HepG2 (cell line): ENCODE measurements at regions not wholly inside any gene's neighbourhood (a gene's known extent, or its start where the extent isn't known, plus 50 kb on each side); places are given as distances from the start of the nearest gene placed in this dataset.

Source experiments
- ATAC-seq: fragments of 200-7000 bp; cut with Tn5 transposase; 3 replicates; pipeline ENCODE4 v1.9.1; 2020; ENCODE audit warnings: mild to moderate bottlenecking, moderate library complexity
- BruUV-seq: library from RNA; stranded (reverse); fragments of 400-500 nt; replicated peaks from 2 replicates; lab custom pipeline; 2021; lab: Mats Ljungman, UMichigan
- CTCF ChIA-PET: fragments of 300-600 bp; formaldehyde crosslinking; extraction: SDS; loops from one replicate; lab custom pipeline; 2021; ENCODE audit warnings: low total read pairs, inconsistent platforms, low intra/inter-chr PET ratio; lab: Yijun Ruan, JAX
- POLR2A ChIA-PET: fragments of 350-600 bp; sonication (Branson Sonifier 250); formaldehyde crosslinking; loops from one replicate; lab custom pipeline; 2020; ENCODE audit warnings: antibody characterized with exemption, inconsistent platforms; lab: Yijun Ruan, JAX
- DNase-seq: peaks from one replicate; pipeline ENCODE4 v3.0.0-alpha.2; 2015; ENCODE audit warnings: low spot score
- FAIRE-seq: peaks from 3 replicates; lab custom pipeline; 2011; peaks lifted over from hg19 to GRCh38; lab: Jason Lieb, UNC
- H2AFZ ChIP-seq: one replicate; pipeline ENCODE4 v1.6.1; 2011; ENCODE audit warnings: low read length, inconsistent platforms
- H3K27ac ChIP-seq: fragments of 300-600 bp; 3 replicates; pipeline ENCODE4 v1.8.0; 2011; ENCODE audit warnings: mixed run types, mild to moderate bottlenecking, mixed read lengths, low read length, inconsistent platforms; ENCODE audit not compliant: insufficient read depth; ENCODE audit errors: extremely low read length
- H3K27me3 ChIP-seq, 2 experiments: fragments of 200-600 bp in 1 of 2; 2 replicates in 1 of 2; 3 replicates in 1 of 2; pipeline versions ENCODE4 v1.6.0 to v1.8.0; 2011; ENCODE audit warnings: low read length in 2 of 2, mild to moderate bottlenecking in 2 of 2, moderate library complexity in 2 of 2, inconsistent platforms in 1 of 2; ENCODE audit not compliant: insufficient read depth in 2 of 2, control insufficient read depth in 1 of 2
- H3K36me3 ChIP-seq, 2 experiments: fragments of 200-600 bp in 1 of 2; replicated peaks in 1 of 2; 2 replicates in 1 of 2; 3 replicates in 1 of 2; pipeline versions ENCODE4 v1.5.1 to v1.8.0; 2011; ENCODE audit warnings: low read length in 2 of 2, inconsistent platforms in 1 of 2; ENCODE audit not compliant: insufficient read depth in 2 of 2, control insufficient read depth in 1 of 2
- H3K4me1 ChIP-seq: 2 replicates; pipeline ENCODE4 v1.5.1; 2012; ENCODE audit warnings: low read length, inconsistent platforms; ENCODE audit not compliant: insufficient read depth
- H3K4me2 ChIP-seq: 2 replicates; pipeline ENCODE4 v1.6.0; 2011; ENCODE audit warnings: low read depth, low read length, inconsistent platforms
- H3K4me3 ChIP-seq, 3 experiments: fragments of 200-600 bp in 1 of 3; sonication (generic), shearing (Covaris generic) in 1 of 3; replicated peaks in 1 of 3; 2 replicates each; pipeline ENCODE4 v1.5.1; 2011 to 2016; ENCODE audit warnings: low read length in 3 of 3, inconsistent platforms in 2 of 3, low read depth in 2 of 3, mild to moderate bottlenecking in 2 of 3, control low read depth in 1 of 3, mixed read lengths in 1 of 3; ENCODE audit not compliant: insufficient read depth in 1 of 3
- H3K79me2 ChIP-seq: one replicate; pipeline ENCODE4 v1.6.1; 2011; ENCODE audit warnings: low read length, inconsistent platforms; ENCODE audit not compliant: insufficient read depth
- H3K9ac ChIP-seq: 2 replicates; pipeline ENCODE4 v1.6.0; 2011; ENCODE audit warnings: mild to moderate bottlenecking, low read depth, low read length, inconsistent platforms; ENCODE audit not compliant: insufficient read depth
- H3K9me3 ChIP-seq: 2 replicates; pipeline ENCODE4 v1.5.1; 2012; ENCODE audit warnings: mild to moderate bottlenecking, low read length
- H4K20me1 ChIP-seq: 2 replicates; pipeline ENCODE4 v1.6.0; 2011; ENCODE audit warnings: inconsistent platforms, mild to moderate bottlenecking, low read length, moderate library complexity; ENCODE audit not compliant: insufficient read depth
- GATAD2A ChIP-seq: IDR thresholded peaks from 2 replicates; pipeline ENCODE4 v1.6.1; 2016
- IKZF4 ChIP-seq: sonication (generic); formaldehyde crosslinking; IDR thresholded peaks from 2 replicates; pipeline ENCODE4 v1.5.1; 2020; ENCODE audit warnings: borderline replicate concordance, mild to moderate bottlenecking, low read depth, missing genetic modification reagents; ENCODE audit errors: not compliant biosample characterization
- REST ChIP-seq, 2 experiments: IDR thresholded peaks; 2 replicates each; pipeline ENCODE4 v1.6.1; 2011 to 2012; ENCODE audit warnings: low read length in 2 of 2, borderline replicate concordance in 1 of 2, low read depth in 1 of 2, mild to moderate bottlenecking in 1 of 2, moderate library complexity in 1 of 2
- ZNF331 ChIP-seq: sonication (generic); formaldehyde crosslinking; IDR thresholded peaks from 2 replicates; pipeline ENCODE4 v1.4.0; 2020; ENCODE audit warnings: missing genetic modification reagents
- ZNF549 ChIP-seq: sonication (generic); formaldehyde crosslinking; IDR thresholded peaks from 2 replicates; pipeline ENCODE4 v1.5.0; 2020; ENCODE audit warnings: missing genetic modification reagents
- ZNF597 ChIP-seq: sonication (generic); formaldehyde crosslinking; IDR thresholded peaks from 2 replicates; pipeline ENCODE4 v1.5.0; 2020; ENCODE audit warnings: missing genetic modification reagents
- ZNF607 ChIP-seq: sonication (generic); formaldehyde crosslinking; IDR thresholded peaks from 2 replicates; pipeline ENCODE4 v1.5.1; 2020; ENCODE audit warnings: missing genetic modification reagents, mild to moderate bottlenecking, borderline replicate concordance
- ZNF766 ChIP-seq: sonication (generic); formaldehyde crosslinking; IDR thresholded peaks from 2 replicates; pipeline ENCODE4 v1.5.0; 2020; ENCODE audit warnings: missing genetic modification reagents, borderline replicate concordance
- WGBS: methylation state at CpG from one replicate; pipeline ENCODE4 v1.1.6; 2017; ENCODE audit warnings: low lambda C conversion rate; 5-methylcytosine and 5-hydroxymethylcytosine counted together
- in situ Hi-C: cut with HindIII; loops from 2 replicates; pipeline ENCODE4 v1.10.0; 2017; ENCODE audit warnings: low pct_unique_long_range_greater_than_20kb; ENCODE audit not compliant: extremely low pct_ligation_motif_present
- intact Hi-C: fragments of 100-400 bp; cut with micrococcal nuclease; formaldehyde crosslinking; loops from one replicate; pipeline ENCODE4 v1.10.0; 2022; ENCODE audit not compliant: unreplicated experiment

- FAIRE-seq (no peak), ATAC-seq (no peak), DNase-seq (no peak)
- H3K27ac ChIP-seq: no peak overlapping the region
- H3K4me3 ChIP-seq: no peak overlapping the region
- no peaks in the 10 kb centered on the region for H3K79me2 ChIP-seq
- TF ChIP-seq ZNF549 (CRISPR knock-in tag): no peak
- TF ChIP-seq REST (IDR thresholded peaks at IDR 0.05; ENCODE audit: borderline replicate concordance in 1 of 2, low read depth in 1 of 2, low read length in 2 of 2): peak in 1 of 2 experiments; percentile 46; a peak in 1 of 4 replicates
- no peak for TF ChIP-seq ZNF766 (CRISPR knock-in tag)
- H3K36me3 ChIP-seq: no peaks in the 10 kb centered on the region
- BruUV-seq: no TSS peak
- in situ Hi-C loops: no loop called here
- no peak overlapping the region for H3K9ac ChIP-seq
- WGBS: 0% methylated on average over 3 of the region's 3 CpGs
- POLR2A ChIA-PET: no interaction called here
- H3K4me1 ChIP-seq: peaks cover 7% of the 10 kb centered on the region; the same call in 1 of the 2 replicates
- H3K27me3 ChIP-seq: no peaks in the 10 kb centered on the region
- H3K9me3 ChIP-seq: no peaks in the 10 kb centered on the region
- intact Hi-C loops: no loop called here
- no peak overlapping the region for H2AFZ ChIP-seq
- H3K4me2 ChIP-seq: no peak overlapping the region
- CTCF ChIA-PET: no interaction called here
- H4K20me1 ChIP-seq: no peaks in the 10 kb centered on the region
These were observed 303.6 kb downstream of the UTP18 start for GRCh38 chr17:51563961-51564360.

- Histone ChIP-seq H3K9ac (no peak overlapping the region), H3K4me2 (no peak overlapping the region), H3K4me3 (no peak overlapping the region), H3K27me3 (no peaks in the 10 kb centered on the region), H3K9me3 (no peaks in the 10 kb centered on the region), H3K27ac (no peak overlapping the region), H3K79me2 (no peaks in the 10 kb centered on the region), H3K36me3 (no peaks in the 10 kb centered on the region), H2AFZ (no peak overlapping the region), H3K4me1 (no peaks in the 10 kb centered on the region), H4K20me1 (no peaks in the 10 kb centered on the region)
- no peak for FAIRE-seq
- DNase-seq: no peak
- in situ Hi-C loops (no loop called here), intact Hi-C loops (no loop called here)
- TF ChIP-seq ZNF607 (CRISPR knock-in tag) (no peak), ZNF331 (peak; percentile 76), IKZF4 (CRISPR knock-in tag) (no peak), GATAD2A (CRISPR knock-in tag) (no peak), ZNF597 (CRISPR knock-in tag) (no peak)
- no TSS peak for BruUV-seq
- CTCF ChIA-PET: no interaction called here
- POLR2A ChIA-PET: no interaction called here
- no peak for ATAC-seq
These were observed 311.8 kb downstream of the UTP18 start for GRCh38 chr17:51572115-51572514.
